HepG2 (cell line): ENCODE measurements at regions not wholly inside any gene's neighbourhood (a gene's known extent, or its start where the extent isn't known, plus 50 kb on each side); places are given as distances from the start of the nearest gene placed in this dataset.

Experiments used
- ATAC-seq: fragments of 200-7000 bp; cut with Tn5 transposase; 3 replicates; pipeline ENCODE4 v1.9.1; 2020; ENCODE audit warnings: mild to moderate bottlenecking, moderate library complexity
- BruUV-seq: library from RNA; stranded (reverse); fragments of 400-500 nt; replicated peaks from 2 replicates; lab custom pipeline; 2021; lab: Mats Ljungman, UMichigan
- CTCF ChIA-PET: fragments of 300-600 bp; formaldehyde crosslinking; extraction: SDS; loops from one replicate; lab custom pipeline; 2021; ENCODE audit warnings: low total read pairs, inconsistent platforms, low intra/inter-chr PET ratio; lab: Yijun Ruan, JAX
- POLR2A ChIA-PET: fragments of 350-600 bp; sonication (Branson Sonifier 250); formaldehyde crosslinking; loops from one replicate; lab custom pipeline; 2020; ENCODE audit warnings: antibody characterized with exemption, inconsistent platforms; lab: Yijun Ruan, JAX
- DNase-seq: peaks from one replicate; pipeline ENCODE4 v3.0.0-alpha.2; 2015; ENCODE audit warnings: low spot score
- FAIRE-seq: peaks from 3 replicates; lab custom pipeline; 2011; peaks lifted over from hg19 to GRCh38; lab: Jason Lieb, UNC
- H2AFZ ChIP-seq: one replicate; pipeline ENCODE4 v1.6.1; 2011; ENCODE audit warnings: low read length, inconsistent platforms
- H3K27ac ChIP-seq: fragments of 300-600 bp; 3 replicates; pipeline ENCODE4 v1.8.0; 2011; ENCODE audit warnings: mixed run types, mild to moderate bottlenecking, mixed read lengths, low read length, inconsistent platforms; ENCODE audit not compliant: insufficient read depth; ENCODE audit errors: extremely low read length
- H3K27me3 ChIP-seq, 2 experiments: fragments of 200-600 bp in 1 of 2; 2 replicates in 1 of 2; 3 replicates in 1 of 2; pipeline versions ENCODE4 v1.6.0 to v1.8.0; 2011; ENCODE audit warnings: low read length in 2 of 2, mild to moderate bottlenecking in 2 of 2, moderate library complexity in 2 of 2, inconsistent platforms in 1 of 2; ENCODE audit not compliant: insufficient read depth in 2 of 2, control insufficient read depth in 1 of 2
- H3K36me3 ChIP-seq, 2 experiments: fragments of 200-600 bp in 1 of 2; replicated peaks in 1 of 2; 2 replicates in 1 of 2; 3 replicates in 1 of 2; pipeline versions ENCODE4 v1.5.1 to v1.8.0; 2011; ENCODE audit warnings: low read length in 2 of 2, inconsistent platforms in 1 of 2; ENCODE audit not compliant: insufficient read depth in 2 of 2, control insufficient read depth in 1 of 2
- H3K4me1 ChIP-seq: 2 replicates; pipeline ENCODE4 v1.5.1; 2012; ENCODE audit warnings: low read length, inconsistent platforms; ENCODE audit not compliant: insufficient read depth
- H3K4me2 ChIP-seq: 2 replicates; pipeline ENCODE4 v1.6.0; 2011; ENCODE audit warnings: low read depth, low read length, inconsistent platforms
- H3K4me3 ChIP-seq, 3 experiments: fragments of 200-600 bp in 1 of 3; sonication (generic), shearing (Covaris generic) in 1 of 3; replicated peaks in 1 of 3; 2 replicates each; pipeline ENCODE4 v1.5.1; 2011 to 2016; ENCODE audit warnings: low read length in 3 of 3, inconsistent platforms in 2 of 3, low read depth in 2 of 3, mild to moderate bottlenecking in 2 of 3, control low read depth in 1 of 3, mixed read lengths in 1 of 3; ENCODE audit not compliant: insufficient read depth in 1 of 3
- H3K79me2 ChIP-seq: one replicate; pipeline ENCODE4 v1.6.1; 2011; ENCODE audit warnings: low read length, inconsistent platforms; ENCODE audit not compliant: insufficient read depth
- H3K9ac ChIP-seq: 2 replicates; pipeline ENCODE4 v1.6.0; 2011; ENCODE audit warnings: mild to moderate bottlenecking, low read depth, low read length, inconsistent platforms; ENCODE audit not compliant: insufficient read depth
- H3K9me3 ChIP-seq: 2 replicates; pipeline ENCODE4 v1.5.1; 2012; ENCODE audit warnings: mild to moderate bottlenecking, low read length
- H4K20me1 ChIP-seq: 2 replicates; pipeline ENCODE4 v1.6.0; 2011; ENCODE audit warnings: inconsistent platforms, mild to moderate bottlenecking, low read length, moderate library complexity; ENCODE audit not compliant: insufficient read depth
- ARHGAP35 ChIP-seq: sonication (generic); formaldehyde crosslinking; IDR thresholded peaks from 2 replicates; pipeline ENCODE4 v1.9.0; 2022; ENCODE audit warnings: mild to moderate bottlenecking, inconsistent platforms, moderate library complexity, missing genetic modification reagents, borderline replicate concordance
- ATRX ChIP-seq: sonication (generic); formaldehyde crosslinking; IDR thresholded peaks from 2 replicates; pipeline ENCODE4 v1.4.0; 2020; ENCODE audit warnings: missing genetic modification reagents, borderline replicate concordance
- E2F2 ChIP-seq: sonication (generic); formaldehyde crosslinking; IDR thresholded peaks from 2 replicates; pipeline ENCODE4 v1.4.0; 2020; ENCODE audit warnings: missing genetic modification reagents, borderline replicate concordance
- FOXO1 ChIP-seq: sonication (generic); formaldehyde crosslinking; IDR thresholded peaks from 2 replicates; pipeline ENCODE4 v1.4.0; 2020; ENCODE audit warnings: missing genetic modification reagents
- HINFP ChIP-seq: sonication (generic); formaldehyde crosslinking; IDR thresholded peaks from 2 replicates; pipeline ENCODE4 v1.4.0; 2020; ENCODE audit warnings: low read depth, mild to moderate bottlenecking, missing genetic modification reagents
- JDP2 ChIP-seq: sonication (generic); formaldehyde crosslinking; IDR thresholded peaks from 2 replicates; pipeline ENCODE4 v1.8.1; 2022; ENCODE audit warnings: missing genetic modification reagents, borderline replicate concordance
- JUN ChIP-seq: sonication (generic); formaldehyde crosslinking; IDR thresholded peaks from 2 replicates; pipeline ENCODE4 v1.4.0; 2020; ENCODE audit warnings: mild to moderate bottlenecking, missing genetic modification reagents
- JUND ChIP-seq: sonication (generic); formaldehyde crosslinking; IDR thresholded peaks from 2 replicates; pipeline ENCODE4 v1.8.0; 2022; ENCODE audit warnings: mild to moderate bottlenecking, missing genetic modification reagents
- MLX ChIP-seq: IDR thresholded peaks from 2 replicates; pipeline ENCODE4 v1.6.1; 2016
- RFX5 ChIP-seq: IDR thresholded peaks from 2 replicates; pipeline ENCODE4 v1.6.1; 2011; ENCODE audit warnings: low read depth, low read length, improper control_type of control experiment
- SETDB1 ChIP-seq: sonication (generic); formaldehyde crosslinking; IDR thresholded peaks from 2 replicates; pipeline ENCODE4 v1.5.1; 2020; ENCODE audit warnings: missing genetic modification reagents, mild to moderate bottlenecking, borderline replicate concordance
- ZFP90 ChIP-seq: sonication (generic); formaldehyde crosslinking; IDR thresholded peaks from 2 replicates; pipeline ENCODE4 v1.8.0; 2022; ENCODE audit warnings: missing genetic modification reagents, mild to moderate bottlenecking, inconsistent platforms, borderline replicate concordance
- ZNF276 ChIP-seq: sonication (generic); formaldehyde crosslinking; IDR thresholded peaks from 2 replicates; pipeline ENCODE4 v1.4.0; 2020; ENCODE audit warnings: mild to moderate bottlenecking, low read depth, missing genetic modification reagents
- ZNF34 ChIP-seq: sonication (generic); formaldehyde crosslinking; IDR thresholded peaks from 2 replicates; pipeline ENCODE4 v1.4.0; 2020; ENCODE audit warnings: mild to moderate bottlenecking, missing genetic modification reagents, borderline replicate concordance
- ZNF597 ChIP-seq: sonication (generic); formaldehyde crosslinking; IDR thresholded peaks from 2 replicates; pipeline ENCODE4 v1.5.0; 2020; ENCODE audit warnings: missing genetic modification reagents
- ZNF605 ChIP-seq: sonication (generic); formaldehyde crosslinking; IDR thresholded peaks from 2 replicates; pipeline ENCODE4 v1.8.0; 2022; ENCODE audit warnings: mild to moderate bottlenecking, missing genetic modification reagents
- ZNF674 ChIP-seq: sonication (generic); formaldehyde crosslinking; IDR thresholded peaks from 2 replicates; pipeline ENCODE4 v1.5.0; 2020; ENCODE audit warnings: low read depth, mild to moderate bottlenecking, missing genetic modification reagents
- ZNF878 ChIP-seq: sonication (generic); formaldehyde crosslinking; IDR thresholded peaks from 2 replicates; pipeline ENCODE4 v1.8.1; 2023; ENCODE audit warnings: mild to moderate bottlenecking, missing genetic modification reagents, moderate library complexity
- WGBS: methylation state at CpG from one replicate; pipeline ENCODE4 v1.1.6; 2017; ENCODE audit warnings: low lambda C conversion rate; 5-methylcytosine and 5-hydroxymethylcytosine counted together
- in situ Hi-C: cut with HindIII; loops from 2 replicates; pipeline ENCODE4 v1.10.0; 2017; ENCODE audit warnings: low pct_unique_long_range_greater_than_20kb; ENCODE audit not compliant: extremely low pct_ligation_motif_present
- intact Hi-C: fragments of 100-400 bp; cut with micrococcal nuclease; formaldehyde crosslinking; loops from one replicate; pipeline ENCODE4 v1.10.0; 2022; ENCODE audit not compliant: unreplicated experiment

- FAIRE-seq (no peak), DNase-seq (no peak)
- H3K9me3 ChIP-seq = no peaks in the 10 kb centered on the region
- no peak overlapping the region for H3K9ac ChIP-seq
- intact Hi-C loops = no loop called here
- 90% methylated on average over 17 of the region's 30 CpGs for WGBS
- no peaks in the 10 kb centered on the region for H3K36me3 ChIP-seq
- POLR2A ChIA-PET = interaction anchor here (7.5 kb wide), 1 partner anchor 14 kb away, joined by 59 read pairs; no protein-coding TSS in a partner anchor
- no peak overlapping the region for H3K27ac ChIP-seq
- in situ Hi-C loops = no loop called here
- no TSS peak for BruUV-seq
- no peak overlapping the region for H3K4me3 ChIP-seq
- H3K4me1 ChIP-seq = peaks cover 99% of the 10 kb centered on the region
- TF ChIP-seq ZNF674 (CRISPR knock-in tag) = no peak
- no peak for TF ChIP-seq E2F2 (CRISPR knock-in tag)
- TF ChIP-seq ZNF276 (CRISPR knock-in tag) = no peak
- TF ChIP-seq JUND = no peak
- TF ChIP-seq MLX (CRISPR knock-in tag) = no peak
- TF ChIP-seq RFX5 = no peak
- no peak for TF ChIP-seq ZNF34
- TF ChIP-seq JUN (CRISPR knock-in tag) = no peak
- TF ChIP-seq ZNF878 (CRISPR knock-in tag) = no peak
- no peak for TF ChIP-seq ZNF597
- TF ChIP-seq SETDB1 = no peak
- no peak for TF ChIP-seq FOXO1 (CRISPR knock-in tag)
- TF ChIP-seq ATRX (CRISPR knock-in tag) = no peak
- TF ChIP-seq ARHGAP35 (CRISPR knock-in tag) = no peak
- no peak for TF ChIP-seq ZNF605 (CRISPR knock-in tag)
- no peak for TF ChIP-seq JDP2 (CRISPR knock-in tag)
- no peak for TF ChIP-seq ZFP90 (CRISPR knock-in tag)
- TF ChIP-seq HINFP (CRISPR knock-in tag) = no peak
- TF ChIP-seq, all 625 proteins: peak for 0
- peak overlapping the region; percentile 67 for H3K4me2 ChIP-seq
- ATAC-seq = no peak
- no peaks in the 10 kb centered on the region for H3K79me2 ChIP-seq
- CTCF ChIA-PET = no interaction called here
- no peak overlapping the region for H2AFZ ChIP-seq
- H4K20me1 ChIP-seq = no peaks in the 10 kb centered on the region
- no peaks in the 10 kb centered on the region; a peak in 1 of 5 replicates for H3K27me3 ChIP-seq
Measured at GRCh38 chr9:129319076-129319937, 141.2 kb upstream of the IER5L start.
